OCI-LY1 (cell line): ENCODE measurements at regions not wholly inside any gene's neighbourhood (a gene's known extent, or its start where the extent isn't known, plus 50 kb on each side); places are given as distances from the start of the nearest gene placed in this dataset.
A peak's percentile ranks its signal among the peaks of the same experiment; 100 is the strongest.
"Not testable (repeated sequence)": the region's sequence is repeated elsewhere in the genome, so short reads cannot be mapped to it uniquely, and the experiment has no call there.

ENCODE experiments used
- H2AFZ ChIP-seq: fragments of 200-600 bp; sonication (generic), shearing (Covaris generic); 2 replicates; pipeline ENCODE4 v1.6.0; 2014; ENCODE audit warnings: antibody characterized with exemption, mild to moderate bottlenecking, low read length
- H3F3A ChIP-seq: fragments of 200-600 bp; sonication (generic), shearing (Covaris generic); 2 replicates; pipeline ENCODE4 v1.6.0; 2014; ENCODE audit warnings: mild to moderate bottlenecking, antibody characterized with exemption, low read length, moderate library complexity; ENCODE audit not compliant: insufficient read depth
- H3K27ac ChIP-seq: fragments of 200-600 bp; sonication (generic); 2 replicates; pipeline ENCODE4 v1.5.1; 2014; ENCODE audit warnings: low read length, mixed run types, mild to moderate bottlenecking, low read depth; ENCODE audit not compliant: poor library complexity, severe bottlenecking
- H3K27me3 ChIP-seq: fragments of 200-600 bp; sonication (generic); 2 replicates; pipeline ENCODE4 v1.6.0; 2014; ENCODE audit warnings: antibody characterized with exemption, mild to moderate bottlenecking, low read length, moderate library complexity; ENCODE audit not compliant: insufficient read depth
- H3K36me3 ChIP-seq: fragments of 200-600 bp; sonication (generic); 2 replicates; pipeline ENCODE4 v1.6.1; 2014; ENCODE audit warnings: mild to moderate bottlenecking, antibody characterized with exemption, low read length, moderate library complexity, mixed read lengths; ENCODE audit not compliant: insufficient read depth
- H3K4me1 ChIP-seq: fragments of 200-600 bp; sonication (generic); 2 replicates; pipeline ENCODE4 v1.5.1; 2014; ENCODE audit warnings: mild to moderate bottlenecking, low read length, moderate library complexity; ENCODE audit not compliant: insufficient read depth, severe bottlenecking
- H3K4me2 ChIP-seq: fragments of 200-600 bp; sonication (generic), shearing (Covaris generic); 2 replicates; pipeline ENCODE4 v1.6.1; 2014; ENCODE audit warnings: low read length
- H3K4me3 ChIP-seq: fragments of 200-600 bp; sonication (generic); 2 replicates; pipeline ENCODE4 v1.5.1; 2014; ENCODE audit warnings: low read length, low read depth, mild to moderate bottlenecking, mixed read lengths; ENCODE audit not compliant: poor library complexity, severe bottlenecking
- H3K79me2 ChIP-seq: fragments of 200-600 bp; shearing (Covaris generic); 2 replicates; pipeline ENCODE4 v1.6.1; 2016; ENCODE audit warnings: mixed run types, low read length, mixed read lengths; ENCODE audit not compliant: insufficient read depth
- H3K9ac ChIP-seq: fragments of 200-600 bp; sonication (generic), shearing (Covaris generic); 2 replicates; pipeline ENCODE4 v1.6.1; 2014; ENCODE audit warnings: mild to moderate bottlenecking, low read length, mixed read lengths
- H3K9me2 ChIP-seq: fragments of 200-600 bp; sonication (generic), shearing (Covaris generic); 2 replicates; pipeline ENCODE4 v1.6.1; 2014; ENCODE audit warnings: low read depth, mild to moderate bottlenecking, low read length, mixed read lengths
- H3K9me3 ChIP-seq: fragments of 200-600 bp; shearing (Covaris generic); 2 replicates; pipeline ENCODE4 v1.6.1; 2014; ENCODE audit warnings: low read length, mixed read lengths
- H4K20me1 ChIP-seq: fragments of 200-600 bp; sonication (generic), shearing (Covaris generic); 2 replicates; pipeline ENCODE4 v1.6.0; 2016; ENCODE audit warnings: mild to moderate bottlenecking, low read length; ENCODE audit not compliant: insufficient read depth
- EZH2 ChIP-seq: fragments of 200-600 bp; sonication (generic), shearing (Covaris generic); IDR thresholded peaks from 2 replicates; pipeline ENCODE4 v1.8.0; 2017; ENCODE audit warnings: borderline replicate concordance, mixed run types, mild to moderate bottlenecking, antibody characterized with exemption, low read length, moderate library complexity, mixed read lengths
- TF ChIP-seq, protein P1 (sequence below): fragments of 200-600 bp; sonication (generic), shearing (Covaris generic); IDR thresholded peaks from 2 replicates; pipeline ENCODE4 v1.5.1; 2017; ENCODE audit warnings: mild to moderate bottlenecking, antibody characterized with exemption, low read length, moderate library complexity, mixed read lengths

GRCh38 chr1:54475357-54475881 is 69.2 kb upstream of the SSBP3 start:
- Histone ChIP-seq H3K9ac (peak overlapping the region; percentile 38; the same call in 1 of the 2 replicates), H3K79me2 (no peaks in the 10 kb centered on the region), H3K4me3 (peak overlapping the region; percentile 51), H3K27me3 (peaks cover 8% of the 10 kb centered on the region), H3K9me2 (no peaks in the 10 kb centered on the region), H3K36me3 (no peaks in the 10 kb centered on the region), H2AFZ (no peak overlapping the region), H3K4me2 (peak overlapping the region; percentile 67), H4K20me1 (no peaks in the 10 kb centered on the region), H3F3A (no peaks in the 10 kb centered on the region), H3K4me1 (peaks cover 29% of the 10 kb centered on the region), H3K27ac (peak overlapping the region; percentile 38), H3K9me3 (no peaks in the 10 kb centered on the region)
- TF ChIP-seq, protein P1, sequence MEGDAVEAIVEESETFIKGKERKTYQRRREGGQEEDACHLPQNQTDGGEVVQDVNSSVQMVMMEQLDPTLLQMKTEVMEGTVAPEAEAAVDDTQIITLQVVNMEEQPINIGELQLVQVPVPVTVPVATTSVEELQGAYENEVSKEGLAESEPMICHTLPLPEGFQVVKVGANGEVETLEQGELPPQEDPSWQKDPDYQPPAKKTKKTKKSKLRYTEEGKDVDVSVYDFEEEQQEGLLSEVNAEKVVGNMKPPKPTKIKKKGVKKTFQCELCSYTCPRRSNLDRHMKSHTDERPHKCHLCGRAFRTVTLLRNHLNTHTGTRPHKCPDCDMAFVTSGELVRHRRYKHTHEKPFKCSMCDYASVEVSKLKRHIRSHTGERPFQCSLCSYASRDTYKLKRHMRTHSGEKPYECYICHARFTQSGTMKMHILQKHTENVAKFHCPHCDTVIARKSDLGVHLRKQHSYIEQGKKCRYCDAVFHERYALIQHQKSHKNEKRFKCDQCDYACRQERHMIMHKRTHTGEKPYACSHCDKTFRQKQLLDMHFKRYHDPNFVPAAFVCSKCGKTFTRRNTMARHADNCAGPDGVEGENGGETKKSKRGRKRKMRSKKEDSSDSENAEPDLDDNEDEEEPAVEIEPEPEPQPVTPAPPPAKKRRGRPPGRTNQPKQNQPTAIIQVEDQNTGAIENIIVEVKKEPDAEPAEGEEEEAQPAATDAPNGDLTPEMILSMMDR: no peak
- TF ChIP-seq EZH2: no peak

DNA sequence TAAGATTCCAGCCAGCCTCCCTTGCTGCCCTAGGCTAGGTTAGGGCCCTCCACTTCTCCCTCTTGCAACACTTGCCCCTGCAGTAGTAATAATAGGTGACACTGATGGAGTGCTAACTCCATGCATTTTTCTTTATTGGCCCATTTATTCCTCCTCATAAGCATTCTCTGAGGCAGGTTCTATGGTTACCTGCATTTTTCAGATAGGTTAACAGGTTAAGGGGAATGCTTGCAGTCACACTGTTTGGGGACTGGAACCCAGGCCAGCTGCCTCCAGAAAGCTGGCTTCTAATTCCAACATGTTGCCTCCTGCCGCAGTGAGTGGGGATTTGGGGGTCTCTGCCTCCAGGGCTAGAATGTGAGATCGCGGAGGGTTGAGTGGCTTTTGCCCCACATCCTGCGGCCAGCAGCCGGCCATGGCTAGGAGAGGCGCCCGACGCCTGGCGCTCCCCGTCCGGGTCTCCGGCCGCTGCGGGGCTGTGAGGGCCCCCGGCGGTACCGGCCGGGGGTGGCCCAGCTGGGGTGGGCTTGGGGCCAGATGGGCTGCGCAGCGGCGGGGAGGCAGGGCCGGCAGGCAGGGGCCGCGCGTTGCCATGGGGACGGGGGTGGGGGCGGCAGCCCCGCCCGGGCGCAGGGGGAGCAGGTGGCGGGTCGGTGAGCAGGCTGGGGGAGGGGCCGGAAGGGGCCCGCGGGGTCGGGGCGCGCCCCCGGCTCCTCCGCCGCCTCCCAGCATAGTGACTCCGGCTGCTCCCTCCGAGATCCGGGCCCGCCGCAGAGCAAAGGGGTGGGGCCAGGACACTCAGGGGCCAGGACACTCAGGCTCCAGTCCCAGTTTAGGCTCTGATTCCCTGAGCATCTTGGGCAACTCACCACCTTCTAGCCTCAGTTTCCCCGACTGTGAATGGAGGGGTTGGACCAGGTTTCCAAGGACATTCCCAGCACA is 68.4 kb upstream of the SSBP3 start:
- peaks cover 29% of the 10 kb centered on the region for H3K4me1 ChIP-seq
- H3K4me2 ChIP-seq: peak overlapping the region; percentile 67
- H2AFZ ChIP-seq: no peak overlapping the region
- peak overlapping the region; percentile 38 for H3K27ac ChIP-seq
- no peaks in the 10 kb centered on the region for H3F3A ChIP-seq
- no peak for TF ChIP-seq EZH2
- TF ChIP-seq, protein P1: no peak
- H3K9me2 ChIP-seq: no peaks in the 10 kb centered on the region
- no peaks in the 10 kb centered on the region for H3K9me3 ChIP-seq
- peak overlapping the region; percentile 51 for H3K4me3 ChIP-seq
- no peaks in the 10 kb centered on the region for H4K20me1 ChIP-seq
- H3K27me3 ChIP-seq: peaks cover 8% of the 10 kb centered on the region
- H3K9ac ChIP-seq: peak overlapping the region; percentile 38; the same call in 1 of the 2 replicates
- no peaks in the 10 kb centered on the region for H3K36me3 ChIP-seq
- no peaks in the 10 kb centered on the region for H3K79me2 ChIP-seq

DNA sequence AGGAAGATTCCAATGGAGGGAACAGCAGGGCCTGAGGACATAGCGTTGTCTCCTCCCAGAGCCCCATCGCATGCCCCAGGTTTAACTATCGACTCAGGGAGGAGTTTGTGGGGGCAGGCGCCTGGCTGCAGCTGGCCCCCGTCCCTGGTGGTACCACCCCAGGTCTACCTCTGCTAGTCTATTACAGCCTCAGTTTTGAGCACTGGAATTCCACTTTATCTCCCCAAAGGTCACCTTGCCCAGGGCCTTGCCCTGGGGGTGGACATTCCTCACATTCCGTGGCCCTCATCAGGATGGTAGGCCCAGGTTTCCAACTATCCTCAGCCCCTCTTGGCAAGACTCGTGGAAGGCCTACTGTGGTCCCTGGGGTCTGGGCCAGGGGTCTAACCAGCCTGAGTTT is 65.4 kb upstream of the SSBP3 start:
- Histone ChIP-seq H2AFZ (no peak overlapping the region), H3K27me3 (peaks cover 8% of the 10 kb centered on the region), H3K36me3 (no peaks in the 10 kb centered on the region), H3F3A (no peaks in the 10 kb centered on the region), H3K27ac (no peak overlapping the region), H4K20me1 (no peaks in the 10 kb centered on the region), H3K9ac (no peak overlapping the region), H3K4me2 (no peak overlapping the region), H3K4me3 (no peak overlapping the region), H3K79me2 (no peaks in the 10 kb centered on the region), H3K9me2 (no peaks in the 10 kb centered on the region), H3K9me3 (no peaks in the 10 kb centered on the region), H3K4me1 (peaks cover 21% of the 10 kb centered on the region)
- no peak for TF ChIP-seq EZH2
- TF ChIP-seq, protein P1: no peak

DNA sequence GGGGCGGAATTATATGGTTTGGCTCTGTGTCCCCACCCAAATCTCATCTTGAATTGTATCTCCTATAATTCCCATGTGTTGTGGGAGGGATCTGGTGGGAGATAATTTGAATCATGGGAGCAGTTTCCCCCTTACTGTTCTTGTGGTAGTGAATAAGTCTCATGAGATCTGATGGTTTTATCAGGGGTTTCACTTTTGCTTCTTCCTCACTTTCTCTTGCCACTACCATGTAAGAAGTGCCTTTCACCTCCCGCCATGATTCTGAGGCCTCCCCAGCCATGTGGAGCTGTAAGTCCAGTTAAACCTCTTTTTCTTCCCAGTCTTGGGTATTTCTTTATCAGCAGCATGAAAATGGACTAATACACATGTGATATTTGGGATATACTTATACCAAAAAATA is 63.2 kb upstream of the SSBP3 start:
- H3K9me2 ChIP-seq, H3K4me3 ChIP-seq, H4K20me1 ChIP-seq, H3K36me3 ChIP-seq, H3K9ac ChIP-seq, H3K4me1 ChIP-seq, H3K27me3 ChIP-seq, H3K79me2 ChIP-seq, H2AFZ ChIP-seq, H3K9me3 ChIP-seq, H3F3A ChIP-seq, H3K4me2 ChIP-seq, H3K27ac ChIP-seq: not testable (repeated sequence)
